Mesenchymal stem cell (in vitro differentiated cells and primary cell): ENCODE measurements at regions not wholly inside any gene's neighbourhood (a gene's known extent, or its start where the extent isn't known, plus 50 kb on each side); places are given as distances from the start of the nearest gene placed in this dataset.

Experiments
- DNase-seq: peaks from one replicate; pipeline ENCODE4 v3.0.0-alpha.2; 2013
- H2AFZ ChIP-seq: one replicate; pipeline ENCODE4 v1.6.1; 2013; ENCODE audit warnings: low read depth, mild to moderate bottlenecking, control low read depth, inconsistent platforms, low read length, moderate library complexity
- H2AK5ac ChIP-seq: 2 replicates; pipeline ENCODE4 v1.6.1; 2013; ENCODE audit warnings: low read length, moderate library complexity, mild to moderate bottlenecking, inconsistent platforms; ENCODE audit not compliant: severe bottlenecking
- H2BK120ac ChIP-seq: one replicate; pipeline ENCODE4 v1.6.1; 2013; ENCODE audit warnings: low read depth, mild to moderate bottlenecking, inconsistent platforms, low read length, moderate library complexity
- H2BK12ac ChIP-seq, 2 experiments: one replicate each; pipeline ENCODE4 v1.6.1; 2013; ENCODE audit warnings: inconsistent platforms in 2 of 2, low read length in 2 of 2, mild to moderate bottlenecking in 2 of 2, moderate library complexity in 2 of 2, control low read depth in 1 of 2
- H2BK15ac ChIP-seq: one replicate; pipeline ENCODE4 v1.6.1; 2013; ENCODE audit warnings: mild to moderate bottlenecking, low read depth, inconsistent platforms; ENCODE audit not compliant: poor library complexity, severe bottlenecking
- H2BK5ac ChIP-seq: 2 replicates; pipeline ENCODE4 v1.6.1; 2013; ENCODE audit warnings: low read depth, mild to moderate bottlenecking, low read length, control low read depth, inconsistent platforms; ENCODE audit not compliant: poor library complexity, severe bottlenecking
- H3K14ac ChIP-seq, 2 experiments: one replicate each; pipeline ENCODE4 v1.6.1; 2013; ENCODE audit warnings: inconsistent platforms in 2 of 2, low read length in 2 of 2, control low read depth in 1 of 2, mild to moderate bottlenecking in 1 of 2, moderate library complexity in 1 of 2
- H3K18ac ChIP-seq, 2 experiments: one replicate each; pipeline ENCODE4 v1.6.1; 2013; ENCODE audit warnings: inconsistent platforms in 2 of 2, low read length in 2 of 2, control low read depth in 1 of 2, low read depth in 1 of 2, mild to moderate bottlenecking in 1 of 2
- H3K23ac ChIP-seq, 2 experiments: one replicate each; pipeline ENCODE4 v1.6.1; 2013; ENCODE audit warnings: inconsistent platforms in 2 of 2, low read length in 2 of 2, mild to moderate bottlenecking in 2 of 2, moderate library complexity in 2 of 2, control low read depth in 1 of 2
- H3K27ac ChIP-seq: 2 replicates; pipeline ENCODE4 v1.5.1; 2013; ENCODE audit warnings: mild to moderate bottlenecking, moderate library complexity, low read length, control low read depth, inconsistent platforms; ENCODE audit not compliant: poor library complexity, severe bottlenecking
- H3K27me3 ChIP-seq, 2 experiments: 2 replicates each; pipeline versions ENCODE4 v1.6.1 to v1.7.0; 2013; ENCODE audit warnings: low read length in 2 of 2, mild to moderate bottlenecking in 2 of 2, moderate library complexity in 2 of 2, control low read depth in 1 of 2, inconsistent platforms in 1 of 2; ENCODE audit not compliant: control insufficient read depth in 1 of 2, insufficient read depth in 1 of 2
- H3K36me3 ChIP-seq, 2 experiments: 2 replicates each; pipeline versions ENCODE4 v1.6.1 to v1.7.0; 2013; ENCODE audit warnings: low read length in 2 of 2, control low read depth in 1 of 2, inconsistent platforms in 1 of 2, low read depth in 1 of 2, mild to moderate bottlenecking in 1 of 2; ENCODE audit not compliant: insufficient read depth in 2 of 2, control insufficient read depth in 1 of 2
- H3K4ac ChIP-seq, 2 experiments: one replicate each; pipeline ENCODE4 v1.6.1; 2013; ENCODE audit warnings: inconsistent platforms in 2 of 2, low read length in 2 of 2, mild to moderate bottlenecking in 2 of 2, moderate library complexity in 2 of 2, control low read depth in 1 of 2, low read depth in 1 of 2
- H3K4me1 ChIP-seq: 2 replicates; pipeline ENCODE4 v1.6.1; 2013; ENCODE audit warnings: low read depth, low read length, control low read depth; ENCODE audit not compliant: control insufficient read depth, insufficient read depth
- H3K4me2 ChIP-seq: 2 replicates; pipeline ENCODE4 v1.6.1; 2013; ENCODE audit warnings: low read length, mild to moderate bottlenecking, inconsistent platforms; ENCODE audit not compliant: poor library complexity, severe bottlenecking
- H3K4me3 ChIP-seq, 2 experiments: 2 replicates each; pipeline versions ENCODE4 v1.5.1 to v1.7.0; 2013; ENCODE audit warnings: low read length in 2 of 2, mild to moderate bottlenecking in 2 of 2, control low read depth in 1 of 2, low read depth in 1 of 2; ENCODE audit not compliant: insufficient read depth in 1 of 2
- H3K79me1 ChIP-seq: replicated peaks from 2 replicates; pipeline ENCODE4 v1.6.1; 2013; ENCODE audit warnings: mild to moderate bottlenecking, control low read depth, low read length, inconsistent platforms; ENCODE audit not compliant: poor library complexity, severe bottlenecking
- H3K9ac ChIP-seq: 2 replicates; pipeline ENCODE4 v1.7.0; 2013; ENCODE audit warnings: mild to moderate bottlenecking, low read length, moderate library complexity
- H3K9me3 ChIP-seq: 2 replicates; pipeline ENCODE4 v1.7.0; 2013; ENCODE audit warnings: mild to moderate bottlenecking, low read length; ENCODE audit not compliant: control insufficient read depth
- H4K8ac ChIP-seq: one replicate; pipeline ENCODE4 v1.6.1; 2013; ENCODE audit warnings: inconsistent platforms, mild to moderate bottlenecking, low read length, moderate library complexity
- H4K91ac ChIP-seq: one replicate; pipeline ENCODE4 v1.6.1; 2013; ENCODE audit warnings: mild to moderate bottlenecking, low read length, inconsistent platforms
- WGBS: methylation state at CpG from one replicate; pipeline ENCODE4 v1.1.7; 2013; ENCODE audit warnings: mixed read lengths; 5-methylcytosine and 5-hydroxymethylcytosine counted together

DNA sequence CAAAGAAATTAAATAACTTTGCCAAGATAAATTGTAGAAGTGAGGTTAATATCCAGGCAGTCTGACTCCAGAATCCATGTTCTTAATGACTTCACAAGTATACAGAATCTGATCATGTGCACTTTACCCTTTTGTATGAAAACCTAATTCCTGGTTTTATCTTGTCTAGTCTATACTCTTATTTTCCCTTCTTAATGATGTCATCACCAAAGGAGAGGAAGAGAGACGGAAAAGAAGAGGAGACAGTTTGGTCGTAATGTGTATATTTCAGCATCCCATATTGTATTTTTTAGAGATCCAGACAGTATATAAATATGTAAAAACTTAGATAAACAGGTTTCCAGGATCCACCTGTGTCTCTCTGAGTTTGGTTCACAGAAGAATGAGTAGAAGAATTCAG, 159.9 kb upstream of the MDFIC start:
- H3K79me1 ChIP-seq, result no peaks in the 10 kb centered on the region
- H3K27me3 ChIP-seq, result no peaks in the 10 kb centered on the region
- H2BK15ac ChIP-seq, result no peak overlapping the region
- H3K4me2 ChIP-seq, result no peak overlapping the region
- no peak overlapping the region for H3K23ac ChIP-seq
- H3K4me3 ChIP-seq, result no peak overlapping the region
- DNase-seq, result no peak
- H3K18ac ChIP-seq, result no peak overlapping the region
- H4K8ac ChIP-seq, result no peak overlapping the region
- no peak overlapping the region for H3K27ac ChIP-seq
- H2AK5ac ChIP-seq, result no peak overlapping the region
- H3K4me1 ChIP-seq, result no peaks in the 10 kb centered on the region
- H3K14ac ChIP-seq, result no peak overlapping the region
- no peaks in the 10 kb centered on the region for H3K9me3 ChIP-seq
- H2BK5ac ChIP-seq, result no peak overlapping the region
- no peaks in the 10 kb centered on the region for H3K36me3 ChIP-seq
- no peak overlapping the region for H2BK12ac ChIP-seq
- no CpG with 5 or more reads among the region's 2 CpGs for WGBS
- H3K9ac ChIP-seq, result no peak overlapping the region
- no peak overlapping the region for H2BK120ac ChIP-seq
- H2AFZ ChIP-seq, result no peak overlapping the region
- no peak overlapping the region for H3K4ac ChIP-seq
- H4K91ac ChIP-seq, result no peak overlapping the region

DNA sequence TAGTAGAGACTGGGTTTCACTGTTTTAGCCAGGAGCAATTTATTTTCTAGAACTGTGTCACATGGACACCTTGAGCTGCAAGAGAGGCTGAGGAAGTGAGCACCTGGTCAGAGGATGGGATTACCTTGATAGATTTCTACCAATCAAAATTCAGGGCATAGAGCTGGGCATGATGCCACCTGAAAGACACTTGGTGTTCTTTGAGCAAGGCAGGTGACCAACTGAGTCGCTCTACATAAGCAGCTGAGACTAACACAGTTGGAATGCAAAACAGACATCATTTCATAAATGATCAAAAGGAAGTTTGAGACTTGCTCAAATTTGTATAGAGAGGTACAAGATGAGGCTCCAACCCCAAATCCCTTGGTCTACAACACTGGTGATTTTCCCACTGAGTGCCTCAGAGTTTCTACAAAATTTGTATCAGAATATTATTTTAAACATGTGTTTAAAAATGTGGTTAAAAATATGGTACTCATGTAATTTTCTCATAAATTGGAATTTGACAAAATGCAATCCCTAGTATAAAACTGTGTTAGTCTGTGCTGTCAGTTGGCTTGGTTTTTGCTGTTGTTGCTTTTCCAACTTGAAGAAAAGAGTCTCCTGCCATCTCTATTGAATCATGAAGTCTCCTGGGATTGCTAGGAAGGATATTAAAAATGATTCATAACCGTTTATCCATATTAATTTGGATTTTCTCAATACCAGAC, 156.4 kb upstream of the MDFIC start:
- H3K79me1 ChIP-seq, result no peaks in the 10 kb centered on the region
- H3K4ac ChIP-seq, result no peak overlapping the region
- no peak overlapping the region for H2AK5ac ChIP-seq
- H2BK5ac ChIP-seq, result no peak overlapping the region
- no peak overlapping the region for H4K8ac ChIP-seq
- whole genome bisulfite sequencing, result 100% methylated on average over 1 of the region's 2 CpGs
- H3K4me1 ChIP-seq, result no peaks in the 10 kb centered on the region
- no peak for DNase-seq
- no peak overlapping the region for H3K18ac ChIP-seq
- no peak overlapping the region for H3K27ac ChIP-seq
- H3K36me3 ChIP-seq, result no peaks in the 10 kb centered on the region
- no peak overlapping the region for H4K91ac ChIP-seq
- no peak overlapping the region for H2BK12ac ChIP-seq
- no peaks in the 10 kb centered on the region for H3K9me3 ChIP-seq
- no peak overlapping the region for H2BK120ac ChIP-seq
- no peak overlapping the region for H3K4me2 ChIP-seq
- no peak overlapping the region for H3K23ac ChIP-seq
- H2AFZ ChIP-seq, result no peak overlapping the region
- H3K9ac ChIP-seq, result no peak overlapping the region
- no peak overlapping the region for H2BK15ac ChIP-seq
- H3K4me3 ChIP-seq, result no peak overlapping the region
- no peak overlapping the region for H3K14ac ChIP-seq
- H3K27me3 ChIP-seq, result no peaks in the 10 kb centered on the region

DNA sequence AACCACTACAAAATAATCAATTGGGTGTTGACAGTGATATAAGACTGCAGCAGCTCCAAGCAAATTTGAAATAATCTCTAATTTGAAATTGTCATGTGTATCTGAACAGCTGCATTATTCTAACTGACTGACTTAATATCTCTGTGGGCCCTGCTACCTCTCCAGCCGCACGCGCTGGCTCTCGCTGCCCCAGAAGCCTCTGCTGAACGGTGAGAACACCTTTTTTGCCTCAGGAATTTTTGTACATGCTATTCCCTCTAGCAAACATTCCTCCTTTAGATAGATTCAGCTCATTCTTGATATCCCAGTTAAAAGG, 155.9 kb upstream of the MDFIC start:
- Histone ChIP-seq H3K4me3 (no peak overlapping the region), H3K79me1 (no peaks in the 10 kb centered on the region), H3K14ac (no peak overlapping the region), H3K18ac (no peak overlapping the region), H3K9ac (no peak overlapping the region), H2BK5ac (no peak overlapping the region), H3K9me3 (no peaks in the 10 kb centered on the region), H3K4me2 (no peak overlapping the region), H2AFZ (no peak overlapping the region), H2BK12ac (no peak overlapping the region), H4K91ac (no peak overlapping the region), H2BK120ac (no peak overlapping the region), H4K8ac (no peak overlapping the region), H2AK5ac (no peak overlapping the region), H3K4ac (no peak overlapping the region), H3K27ac (no peak overlapping the region), H3K36me3 (no peaks in the 10 kb centered on the region), H3K23ac (no peak overlapping the region), H3K27me3 (no peaks in the 10 kb centered on the region), H2BK15ac (no peak overlapping the region), H3K4me1 (no peaks in the 10 kb centered on the region)
- DNase-seq, result no peak
- WGBS, result 95% methylated on average over 5 of the region's 5 CpGs

DNA sequence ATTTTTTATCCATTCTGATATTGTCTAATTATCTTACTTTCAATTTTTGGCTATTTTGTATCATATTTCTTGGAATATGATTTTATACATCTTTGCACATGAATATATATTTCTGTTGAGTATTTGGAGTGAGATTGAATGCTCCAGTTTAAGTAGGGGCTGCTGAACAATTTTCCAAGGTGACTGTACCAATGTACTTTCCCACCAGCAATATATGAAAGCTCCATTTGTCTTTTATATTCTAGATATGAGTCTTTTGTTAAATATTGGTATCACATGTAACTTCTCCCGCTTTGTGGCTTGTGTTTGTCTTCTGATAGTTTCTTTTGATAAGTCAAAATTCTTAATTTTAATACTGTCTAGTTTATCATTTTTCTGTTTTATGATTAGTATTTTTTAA, 144.6 kb upstream of the MDFIC start:
- H3K27ac ChIP-seq, result no peak overlapping the region

More for the DNA sequence above, 144.6 kb upstream of the MDFIC start:
- Histone ChIP-seq H3K79me1 (no peaks in the 10 kb centered on the region), H3K9me3 (no peaks in the 10 kb centered on the region), H3K9ac (no peak overlapping the region), H3K14ac (no peak overlapping the region), H3K36me3 (no peaks in the 10 kb centered on the region), H3K27me3 (no peaks in the 10 kb centered on the region), H4K8ac (no peak overlapping the region), H2BK15ac (no peak overlapping the region), H2AFZ (no peak overlapping the region), H3K4me1 (no peaks in the 10 kb centered on the region), H3K4ac (no peak overlapping the region), H3K23ac (no peak overlapping the region), H2BK12ac (no peak overlapping the region), H3K4me3 (no peak overlapping the region), H2BK5ac (no peak overlapping the region), H2BK120ac (no peak overlapping the region), H3K4me2 (no peak overlapping the region), H3K18ac (no peak overlapping the region), H2AK5ac (no peak overlapping the region), H4K91ac (no peak overlapping the region)
- no CpG with 5 or more reads among the region's 1 CpG for WGBS
- no peak for DNase-seq
